Stimulated activated CD4-positive, alpha-beta T cell treated with anti-CD3 and anti-CD28 coated beads, Interleukin-12 subunit alpha, Interleukin-12 subunit beta, amount 100 ng/mL, for 48 hours (primary cell): ENCODE measurements at regions not wholly inside any gene's neighbourhood (a gene's known extent, or its start where the extent isn't known, plus 50 kb on each side); places are given as distances from the start of the nearest gene placed in this dataset.

Source experiments
- DNase-seq, 3 donors: peaks; one replicate each; pipeline ENCODE4 v3.0.0-alpha.2; 2020; ENCODE audit warnings: low read depth in 2 of 3, low spot score in 1 of 3

- DNase-seq: no peak
Observed at GRCh38 chr1:22218618-22219250, 75.8 kb upstream of the WNT4 start.

- DNase-seq: no peak
Observed at GRCh38 chr1:22221233-22221780, 78.4 kb upstream of the WNT4 start.

GRCh38 chr1:22222723-22223122 lies 79.8 kb upstream of the WNT4 start:
- DNase-seq: no peak

- no peak for DNase-seq
Observed at GRCh38 chr1:22223176-22223575, 80.3 kb upstream of the WNT4 start.

GRCh38 chr1:22224091-22224490 lies 81.2 kb upstream of the WNT4 start:
- DNase-seq: no peak

GRCh38 chr1:22224631-22225030 lies 81.7 kb upstream of the WNT4 start:
- no peak for DNase-seq

- DNase-seq: no peak
Observed at GRCh38 chr1:22225858-22226589, 83.1 kb upstream of the WNT4 start.

GRCh38 chr1:22228074-22228473 lies 85.2 kb upstream of the WNT4 start:
- DNase-seq: no peak

- no peak for DNase-seq
Observed at GRCh38 chr1:22228505-22228911, 85.6 kb upstream of the WNT4 start.

GRCh38 chr1:22229379-22229778 lies 86.5 kb upstream of the WNT4 start:
- DNase-seq: no peak

- DNase-seq: no peak
Observed at GRCh38 chr1:22231068-22231593, 88.2 kb upstream of the WNT4 start.

GRCh38 chr1:22231995-22232690 lies 89.2 kb upstream of the WNT4 start:
- no peak for DNase-seq

GRCh38 chr1:22233222-22233621 lies 90.3 kb upstream of the WNT4 start:
- DNase-seq: no peak

GRCh38 chr1:22234476-22235030 lies 91.7 kb upstream of the WNT4 start:
- DNase-seq: no peak

- DNase-seq: no peak
Observed at GRCh38 chr1:22236166-22236565, 93.3 kb upstream of the WNT4 start.

GRCh38 chr1:22236900-22237299 lies 94.0 kb upstream of the WNT4 start:
- DNase-seq: no peak

- DNase-seq: no peak
Observed at GRCh38 chr1:22237433-22238093, 94.7 kb upstream of the WNT4 start.

GRCh38 chr1:22238356-22239224 lies 95.7 kb upstream of the WNT4 start:
- no peak for DNase-seq

GRCh38 chr1:22239378-22239777 lies 96.5 kb upstream of the WNT4 start:
- no peak for DNase-seq

GRCh38 chr1:22241250-22241649 lies 98.4 kb upstream of the WNT4 start:
- DNase-seq: no peak
